Body of pancreas (tissue), 4 donors: ENCODE measurements at regions not wholly inside any gene's neighbourhood (a gene's known extent, or its start where the extent isn't known, plus 50 kb on each side); places are given as distances from the start of the nearest gene placed in this dataset.

ENCODE experiments used
- ATAC-seq: fragments of 150-250 bp; one replicate; pipeline ENCODE4 v1.9.1; 2016
- DNase-seq, 4 donors: peaks; one replicate each; pipeline ENCODE4 v3.0.0-alpha.2; 2019
- H3K27ac ChIP-seq, 4 donors: fragments of 200-600 bp; sonication (generic); 1 replicate in 3 of 4; 2 replicates in 1 of 4; pipeline versions ENCODE4 v1.5.1 to v1.6.1; 2016 to 2019; ENCODE audit warnings: mild to moderate bottlenecking in 1 of 4, mixed read lengths in 1 of 4, moderate library complexity in 1 of 4
- H3K27me3 ChIP-seq, 2 donors: fragments of 200-600 bp; sonication (generic); one replicate each; pipeline ENCODE4 v1.6.0; 2016; ENCODE audit warnings: mild to moderate bottlenecking in 1 of 2
- H3K36me3 ChIP-seq, 2 donors: fragments of 200-600 bp; sonication (generic); replicated peaks in 1 of 2; 2 replicates each; pipeline ENCODE4 v1.5.1; 2016; ENCODE audit warnings: low read depth in 2 of 2; ENCODE audit not compliant: insufficient read depth in 1 of 2
- H3K4me1 ChIP-seq: fragments of 200-600 bp; sonication (generic); one replicate; pipeline ENCODE4 v1.6.0; 2016
- H3K4me3 ChIP-seq, 2 donors: fragments of 200-600 bp; sonication (generic); 1 replicate in 1 of 2; 2 replicates in 1 of 2; pipeline ENCODE4 v1.5.1; 2016 to 2019
- H3K9me3 ChIP-seq, 3 donors: fragments of 200-600 bp; sonication (generic); 1 replicate in 2 of 3; 2 replicates in 1 of 3; pipeline ENCODE4 v1.5.1; 2016
- CTCF ChIP-seq, 7 experiments: fragments of 450-650 bp in 4 of 7; fragments of 200-600 bp in 3 of 7; sonication (generic) in 3 of 7; IDR thresholded peaks; one replicate each; pipeline ENCODE4 v1.5.1; 2016 to 2019; ENCODE audit warnings: antibody characterized with exemption in 7 of 7
- POLR2A ChIP-seq, 3 donors: fragments of 450-650 bp; IDR thresholded peaks; one replicate each; pipeline ENCODE4 v1.6.1; 2016; ENCODE audit warnings: antibody characterized with exemption in 3 of 3, mild to moderate bottlenecking in 2 of 3
- WGBS, 2 donors: methylation state at CpG; one replicate each; pipeline ENCODE4 v1.1.5; 2017; 5-methylcytosine and 5-hydroxymethylcytosine counted together
- intact Hi-C: fragments of 100-400 bp; cut with DNase I; formaldehyde crosslinking; loops from one replicate; pipeline ENCODE4 v1.15.1; 2023

DNA sequence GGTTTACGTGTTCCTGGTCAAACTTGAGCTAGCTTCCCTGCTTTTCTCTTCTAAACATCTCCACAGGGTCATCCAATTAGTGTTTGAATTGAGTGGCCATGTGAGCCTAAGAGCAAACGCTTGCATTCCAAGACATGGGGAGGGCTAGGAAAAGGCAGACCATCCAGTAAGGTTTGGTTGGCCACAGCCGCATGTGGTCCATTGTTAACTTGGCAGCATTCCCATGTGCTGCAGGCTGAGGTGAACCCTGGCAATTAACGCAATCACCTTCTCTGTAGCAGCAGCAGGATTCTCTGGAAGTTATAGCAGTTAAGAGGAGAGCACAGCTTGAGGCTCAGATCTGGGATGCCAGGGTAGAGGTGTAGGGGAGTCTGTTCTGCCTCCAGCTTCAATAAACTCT lies 502.2 kb upstream of the LMCD1 start:
- 19 to 48% methylated on average over 4 of the region's 4 CpGs for WGBS, 2 donors
- Histone ChIP-seq H3K4me1 (no peaks in the 10 kb centered on the region), H3K36me3 (no peaks in the 10 kb centered on the region), H3K9me3 (no peaks in the 10 kb centered on the region), H3K27me3 (no peaks in the 10 kb centered on the region), H3K27ac (no peak overlapping the region), H3K4me3 (no peak overlapping the region)
- DNase-seq (no peak), ATAC-seq (no peak)
- TF ChIP-seq POLR2A (IDR thresholded peaks at IDR 0.05) (no peak), CTCF (IDR thresholded peaks at IDR 0.05) (no peak)
- intact Hi-C loops = no loop called here

DNA sequence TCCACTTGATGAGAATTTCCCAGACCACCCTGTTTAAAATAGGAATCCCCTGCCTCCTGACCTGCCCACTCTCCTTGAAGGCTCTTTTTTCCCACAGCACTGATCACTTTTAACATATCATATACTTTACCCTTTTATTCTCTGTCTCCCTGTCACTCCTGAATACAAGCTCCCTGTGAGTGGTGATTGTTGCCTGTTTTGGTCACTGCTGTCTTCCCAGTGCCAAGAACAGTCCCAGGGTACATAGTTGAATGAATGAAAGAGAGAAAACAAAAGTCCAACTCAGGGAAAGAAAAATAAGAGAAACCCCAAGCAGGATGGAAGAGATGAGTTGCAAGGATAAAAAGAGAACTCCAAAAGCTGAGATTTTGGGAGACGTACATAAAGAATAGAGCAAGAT lies 500.3 kb upstream of the LMCD1 start:
- Histone ChIP-seq H3K27ac (no peak overlapping the region), H3K4me1 (no peaks in the 10 kb centered on the region), H3K36me3 (no peaks in the 10 kb centered on the region), H3K4me3 (no peak overlapping the region), H3K9me3 (no peaks in the 10 kb centered on the region), H3K27me3 (no peaks in the 10 kb centered on the region)
- DNase-seq (no peak), ATAC-seq (no peak)
- intact Hi-C loops = no loop called here
- TF ChIP-seq POLR2A (IDR thresholded peaks at IDR 0.05) (no peak), CTCF (IDR thresholded peaks at IDR 0.05) (no peak)
- WGBS, 2 donors = 0 to 40% methylated on average over 1 of the region's 1 CpG

- Histone ChIP-seq H3K4me3 (no peak overlapping the region), H3K27me3 (no peaks in the 10 kb centered on the region), H3K27ac (no peak overlapping the region), H3K4me1 (no peaks in the 10 kb centered on the region), H3K36me3 (no peaks in the 10 kb centered on the region), H3K9me3 (no peaks in the 10 kb centered on the region)
- WGBS, 2 donors = 64 to 65% methylated on average over 6 of the region's 6 CpGs
- intact Hi-C loops = no loop called here
- ATAC-seq (no peak), DNase-seq (no peak)
- TF ChIP-seq POLR2A (IDR thresholded peaks at IDR 0.05) (no peak), CTCF (IDR thresholded peaks at IDR 0.05) (no peak)
Observed at GRCh38 chr3:8001712-8002111, 499.9 kb upstream of the LMCD1 start.

GRCh38 chr3:8011902-8012301 lies 489.7 kb upstream of the LMCD1 start:
- no peak overlapping the region for H3K4me3 ChIP-seq
- peaks cover 0 to 13% (median 0%) of the 10 kb centered on the region in 3 donors for H3K9me3 ChIP-seq
- H3K27ac ChIP-seq = no peak overlapping the region
- ATAC-seq (no peak), DNase-seq (no peak)
- intact Hi-C loops = no loop called here
- no peaks in the 10 kb centered on the region for H3K36me3 ChIP-seq
- no peaks in the 10 kb centered on the region for H3K4me1 ChIP-seq
- no peaks in the 10 kb centered on the region for H3K27me3 ChIP-seq
- 75 to 89% methylated on average over 3 of the region's 3 CpGs for WGBS, 2 donors
- TF ChIP-seq POLR2A (IDR thresholded peaks at IDR 0.05) (no peak), CTCF (IDR thresholded peaks at IDR 0.05) (no peak)

GRCh38 chr3:8020047-8020841 lies 481.4 kb upstream of the LMCD1 start:
- Histone ChIP-seq H3K27me3 (no peaks in the 10 kb centered on the region), H3K4me3 (no peak overlapping the region), H3K4me1 (no peaks in the 10 kb centered on the region), H3K36me3 (no peaks in the 10 kb centered on the region), H3K27ac (no peak overlapping the region), H3K9me3 (peaks cover 0 to 27% (median 0%) of the 10 kb centered on the region in 3 donors)
- 61 to 62% methylated on average over 7 of the region's 7 CpGs for WGBS, 2 donors
- TF ChIP-seq POLR2A (IDR thresholded peaks at IDR 0.05) (no peak), CTCF (IDR thresholded peaks at IDR 0.05) (no peak)
- ATAC-seq = no peak
- no peak for DNase-seq
- intact Hi-C loops = no loop called here
